Stomach (tissue), 8 donors: ENCODE measurements at regions not wholly inside any gene's neighbourhood (a gene's known extent, or its start where the extent isn't known, plus 50 kb on each side); places are given as distances from the start of the nearest gene placed in this dataset.

Experiments
- DNase-seq, 2 donors: peaks; one replicate each; pipeline versions ENCODE4 v3.0.0 to v3.0.0-alpha.2; 2013 to 2019
- H3K27ac ChIP-seq, 5 donors: fragments of 200-600 bp in 4 of 5; sonication (generic) in 4 of 5; one replicate each; pipeline ENCODE4 v1.5.1; 2013 to 2019; ENCODE audit warnings: mild to moderate bottlenecking in 1 of 5, moderate library complexity in 1 of 5
- H3K27me3 ChIP-seq, 3 donors: fragments of 200-600 bp; sonication (generic); one replicate each; pipeline ENCODE4 v1.5.1; 2017 to 2019; ENCODE audit warnings: mixed run types in 1 of 3
- H3K36me3 ChIP-seq, 4 donors: fragments of 200-600 bp; sonication (generic); 1 replicate in 3 of 4; 2 replicates in 1 of 4; pipeline ENCODE4 v1.5.1; 2016 to 2019
- H3K4me1 ChIP-seq, 4 donors: fragments of 200-600 bp; sonication (generic); one replicate each; pipeline ENCODE4 v1.5.1; 2016 to 2019
- H3K4me3 ChIP-seq, 4 donors: fragments of 200-600 bp; sonication (generic) in 3 of 4; one replicate each; pipeline ENCODE4 v1.5.1; 2016 to 2019; ENCODE audit warnings: mild to moderate bottlenecking in 1 of 4
- H3K9me3 ChIP-seq, 4 donors: fragments of 200-600 bp; sonication (generic); one replicate each; pipeline ENCODE4 v1.5.1; 2016 to 2019
- EP300 ChIP-seq: sonication (generic); formaldehyde crosslinking; IDR thresholded peaks from one replicate; pipeline ENCODE4 v1.6.1; 2017; ENCODE audit warnings: antibody characterized with exemption
- POLR2A ChIP-seq, 4 donors: fragments of 450-650 bp; IDR thresholded peaks; one replicate each; pipeline ENCODE4 v1.6.1; 2016; ENCODE audit warnings: antibody characterized with exemption in 4 of 4, control low read depth in 2 of 4, mild to moderate bottlenecking in 1 of 4, moderate library complexity in 1 of 4
- POLR2AphosphoS5 ChIP-seq, 3 donors: sonication (generic); formaldehyde crosslinking; IDR thresholded peaks; one replicate each; pipeline ENCODE4 v1.6.1; 2016; ENCODE audit warnings: antibody characterized with exemption in 3 of 3
- WGBS, 5 donors: extraction: QIAGEN DNeasy Blood & Tissue Kit in 3 of 5; methylation state at CpG; one replicate each; pipeline versions ENCODE4 v1.1.5 to v1.1.7; 2013 to 2018; 5-methylcytosine and 5-hydroxymethylcytosine counted together
- intact Hi-C: fragments of 100-400 bp; cut with DNase I; formaldehyde crosslinking; loops from one replicate; pipeline ENCODE4 v1.15.1; 2023; ENCODE audit warnings: low total_unique reads
- TF ChIP-seq, protein P1 (sequence below), 7 experiments: fragments of 450-650 bp in 4 of 7; fragments of 200-600 bp in 3 of 7; sonication (generic) in 3 of 7; IDR thresholded peaks; one replicate each; pipeline ENCODE4 v1.5.1; 2016 to 2019; ENCODE audit warnings: antibody characterized with exemption in 7 of 7, control low read depth in 2 of 7, mild to moderate bottlenecking in 1 of 7
- donor health status: healthy with polysubstance abuse.
- donor health status: Bipolar disorder and iron deficiency.
- donor health status: healthy.

DNA sequence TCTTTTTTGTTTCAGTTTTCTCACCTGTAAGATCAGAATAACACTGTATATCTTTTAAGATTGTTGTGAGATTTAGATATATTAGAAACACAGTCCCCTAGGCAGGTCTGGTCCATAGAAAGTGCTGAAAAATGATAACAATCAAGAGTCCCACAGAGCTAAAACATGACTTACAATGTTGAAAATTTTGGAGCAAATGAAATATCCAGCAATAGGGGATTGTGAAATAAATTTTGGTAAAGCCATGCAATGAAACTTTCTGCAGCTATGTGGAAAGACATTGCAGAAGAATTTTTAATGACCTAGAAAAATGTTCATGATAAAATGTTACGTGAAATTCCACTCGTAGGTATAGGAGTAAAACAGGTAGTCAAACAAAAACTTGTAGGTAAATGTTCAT, 127.6 kb upstream of the SERPINE2 start:
- H3K4me1 ChIP-seq: no peaks in the 10 kb centered on the region
- TF ChIP-seq, protein P1, sequence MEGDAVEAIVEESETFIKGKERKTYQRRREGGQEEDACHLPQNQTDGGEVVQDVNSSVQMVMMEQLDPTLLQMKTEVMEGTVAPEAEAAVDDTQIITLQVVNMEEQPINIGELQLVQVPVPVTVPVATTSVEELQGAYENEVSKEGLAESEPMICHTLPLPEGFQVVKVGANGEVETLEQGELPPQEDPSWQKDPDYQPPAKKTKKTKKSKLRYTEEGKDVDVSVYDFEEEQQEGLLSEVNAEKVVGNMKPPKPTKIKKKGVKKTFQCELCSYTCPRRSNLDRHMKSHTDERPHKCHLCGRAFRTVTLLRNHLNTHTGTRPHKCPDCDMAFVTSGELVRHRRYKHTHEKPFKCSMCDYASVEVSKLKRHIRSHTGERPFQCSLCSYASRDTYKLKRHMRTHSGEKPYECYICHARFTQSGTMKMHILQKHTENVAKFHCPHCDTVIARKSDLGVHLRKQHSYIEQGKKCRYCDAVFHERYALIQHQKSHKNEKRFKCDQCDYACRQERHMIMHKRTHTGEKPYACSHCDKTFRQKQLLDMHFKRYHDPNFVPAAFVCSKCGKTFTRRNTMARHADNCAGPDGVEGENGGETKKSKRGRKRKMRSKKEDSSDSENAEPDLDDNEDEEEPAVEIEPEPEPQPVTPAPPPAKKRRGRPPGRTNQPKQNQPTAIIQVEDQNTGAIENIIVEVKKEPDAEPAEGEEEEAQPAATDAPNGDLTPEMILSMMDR (IDR thresholded peaks at IDR 0.05): no peak
- no peak for TF ChIP-seq POLR2AphosphoS5 (IDR thresholded peaks at IDR 0.05)
- no peak for TF ChIP-seq POLR2A (IDR thresholded peaks at IDR 0.05)
- TF ChIP-seq EP300: no peak
- H3K27ac ChIP-seq: no peak overlapping the region
- no peaks in the 10 kb centered on the region for H3K9me3 ChIP-seq
- WGBS, 5 donors: 68 to 95% (median 87%) methylated on average over 2 of the region's 2 CpGs
- H3K27me3 ChIP-seq: no peaks in the 10 kb centered on the region
- intact Hi-C loops: no loop called here
- no peaks in the 10 kb centered on the region for H3K36me3 ChIP-seq
- no peak overlapping the region for H3K4me3 ChIP-seq
- DNase-seq: no peak

GRCh38 chr2:224165901-224166319, 126.8 kb upstream of the SERPINE2 start:
- Histone ChIP-seq H3K27me3 (no peaks in the 10 kb centered on the region), H3K4me1 (no peaks in the 10 kb centered on the region), H3K36me3 (no peaks in the 10 kb centered on the region), H3K4me3 (no peak overlapping the region), H3K27ac (no peak overlapping the region), H3K9me3 (no peaks in the 10 kb centered on the region)
- WGBS, 5 donors: 54 to 73% (median 56%) methylated on average over 2 of the region's 2 CpGs
- TF ChIP-seq POLR2A (IDR thresholded peaks at IDR 0.05) (no peak), EP300 (no peak), POLR2AphosphoS5 (IDR thresholded peaks at IDR 0.05) (no peak)
- TF ChIP-seq, protein P1 (IDR thresholded peaks at IDR 0.05): no peak
- DNase-seq: no peak
- intact Hi-C loops: no loop called here

GRCh38 chr2:224163566-224164307, 124.7 kb upstream of the SERPINE2 start:
- DNase-seq: peak in 1 of 2 donors; percentile 52
- no peak overlapping the region for H3K27ac ChIP-seq
- no peak overlapping the region for H3K4me3 ChIP-seq
- 65 to 71% (median 70%) methylated on average over 4 of the region's 4 CpGs for WGBS, 5 donors
- no peaks in the 10 kb centered on the region for H3K9me3 ChIP-seq
- intact Hi-C loops: no loop called here
- TF ChIP-seq POLR2A (IDR thresholded peaks at IDR 0.05) (no peak), POLR2AphosphoS5 (IDR thresholded peaks at IDR 0.05) (no peak), EP300 (no peak)
- TF ChIP-seq, protein P1 (IDR thresholded peaks at IDR 0.05): no peak
- H3K27me3 ChIP-seq: no peaks in the 10 kb centered on the region
- no peaks in the 10 kb centered on the region for H3K4me1 ChIP-seq
- no peaks in the 10 kb centered on the region for H3K36me3 ChIP-seq

GRCh38 chr2:224162122-224162521, 123.0 kb upstream of the SERPINE2 start:
- no peaks in the 10 kb centered on the region for H3K36me3 ChIP-seq
- no peak for DNase-seq
- no peak overlapping the region for H3K27ac ChIP-seq
- no peaks in the 10 kb centered on the region for H3K27me3 ChIP-seq
- no peaks in the 10 kb centered on the region for H3K4me1 ChIP-seq
- WGBS, 5 donors: 64 to 91% (median 89%) methylated on average over 2 of the region's 2 CpGs
- H3K9me3 ChIP-seq: no peaks in the 10 kb centered on the region
- TF ChIP-seq POLR2A (IDR thresholded peaks at IDR 0.05) (no peak), EP300 (no peak), POLR2AphosphoS5 (IDR thresholded peaks at IDR 0.05) (no peak)
- TF ChIP-seq, protein P1 (IDR thresholded peaks at IDR 0.05): no peak
- no peak overlapping the region for H3K4me3 ChIP-seq
- intact Hi-C loops: no loop called here
